OCI-LY3 (cell line): ENCODE measurements at regions not wholly inside any gene's neighbourhood (a gene's known extent, or its start where the extent isn't known, plus 50 kb on each side); places are given as distances from the start of the nearest gene placed in this dataset.

Experiments
- CTCF ChIP-seq: fragments of 200-600, 300-600 bp; sonication (generic); IDR thresholded peaks from 2 replicates; pipeline ENCODE4 v1.5.1; 2014; ENCODE audit warnings: antibody characterized with exemption, low read length, low read depth
- EZH2phosphoT487 ChIP-seq: fragments of 200-600 bp; shearing (Covaris generic); IDR thresholded peaks from 2 replicates; pipeline ENCODE4 v1.6.1; 2018; ENCODE audit warnings: antibody characterized with exemption, mixed run types, low read depth

GRCh38 chr15:93452537-93453211 lies 363.7 kb upstream of the RGMA start:
- TF ChIP-seq CTCF, result no peak
- TF ChIP-seq EZH2phosphoT487, result no peak
